ENCODE measurements at regions not wholly inside any gene's neighbourhood (a gene's known extent, or its start where the extent isn't known, plus 50 kb on each side); places are given as distances from the start of the nearest gene placed in this dataset.

GRCh38 chr20:17137692-17138091 lies 89.1 kb upstream of the PCSK2 start:
- Histone ChIP-seq H3K4me1 (ENCODE audit: control insufficient read depth, insufficient read depth, low read length) (no peaks in the 10 kb centered on the region), H3K36me3 (ENCODE audit: control insufficient read depth, insufficient read depth, low read length) (no peaks in the 10 kb centered on the region)

GRCh38 chr20:17138237-17138636 lies 88.6 kb upstream of the PCSK2 start:
- no CpG with 5 or more reads among the region's 5 CpGs for WGBS (ENCODE audit: insufficient coverage, insufficient read length)
- no peaks in the 10 kb centered on the region for H3K9me3 ChIP-seq (ENCODE audit: control insufficient read depth, insufficient read depth, low read length)
- H3K4me3 ChIP-seq (ENCODE audit: low read length): no peak overlapping the region
- no peaks in the 10 kb centered on the region for H3K4me1 ChIP-seq (ENCODE audit: control insufficient read depth, insufficient read depth, low read length)
- H3K36me3 ChIP-seq (ENCODE audit: control insufficient read depth, insufficient read depth, low read length): no peaks in the 10 kb centered on the region
- H3K27ac ChIP-seq (ENCODE audit: low read length): no peak overlapping the region
- DNase-seq (ENCODE audit: low read depth, low spot score): no peak
- H3K27me3 ChIP-seq (ENCODE audit: control insufficient read depth, insufficient read depth, low read length): no peaks in the 10 kb centered on the region

More at GRCh38 chr20:17137692-17138091, 89.1 kb upstream of the PCSK2 start:
- DNase-seq (ENCODE audit: low read depth, low spot score): no peak
- H3K9me3 ChIP-seq (ENCODE audit: control insufficient read depth, insufficient read depth, low read length): no peaks in the 10 kb centered on the region
- H3K27me3 ChIP-seq (ENCODE audit: control insufficient read depth, insufficient read depth, low read length): no peaks in the 10 kb centered on the region
- no peak overlapping the region for H3K27ac ChIP-seq (ENCODE audit: low read length)
- no CpG with 5 or more reads among the region's 3 CpGs for WGBS (ENCODE audit: insufficient coverage, insufficient read length)
- H3K4me3 ChIP-seq (ENCODE audit: low read length): no peak overlapping the region

- no peaks in the 10 kb centered on the region for H3K36me3 ChIP-seq (ENCODE audit: control insufficient read depth, insufficient read depth, low read length)
- no peaks in the 10 kb centered on the region for H3K27me3 ChIP-seq (ENCODE audit: control insufficient read depth, insufficient read depth, low read length)
- no peaks in the 10 kb centered on the region for H3K4me1 ChIP-seq (ENCODE audit: control insufficient read depth, insufficient read depth, low read length)
- WGBS (ENCODE audit: insufficient coverage, insufficient read length): no CpG with 5 or more reads among the region's 3 CpGs
- no peak overlapping the region for H3K4me3 ChIP-seq (ENCODE audit: low read length)
- DNase-seq (ENCODE audit: low read depth, low spot score): no peak
- no peak overlapping the region for H3K27ac ChIP-seq (ENCODE audit: low read length)
- no peaks in the 10 kb centered on the region for H3K9me3 ChIP-seq (ENCODE audit: control insufficient read depth, insufficient read depth, low read length)
Measured at GRCh38 chr20:17140894-17141293, 85.9 kb upstream of the PCSK2 start.

GRCh38 chr20:17141568-17141967 lies 85.3 kb upstream of the PCSK2 start:
- no peak for DNase-seq (ENCODE audit: low read depth, low spot score)
- Histone ChIP-seq H3K27ac (ENCODE audit: low read length) (no peak overlapping the region), H3K36me3 (ENCODE audit: control insufficient read depth, insufficient read depth, low read length) (no peaks in the 10 kb centered on the region), H3K4me1 (ENCODE audit: control insufficient read depth, insufficient read depth, low read length) (no peaks in the 10 kb centered on the region), H3K27me3 (ENCODE audit: control insufficient read depth, insufficient read depth, low read length) (no peaks in the 10 kb centered on the region), H3K9me3 (ENCODE audit: control insufficient read depth, insufficient read depth, low read length) (no peaks in the 10 kb centered on the region), H3K4me3 (ENCODE audit: low read length) (no peak overlapping the region)
- no CpG with 5 or more reads among the region's 4 CpGs for WGBS (ENCODE audit: insufficient coverage, insufficient read length)

GRCh38 chr20:17142666-17143065 lies 84.2 kb upstream of the PCSK2 start:
- Histone ChIP-seq H3K9me3 (ENCODE audit: control insufficient read depth, insufficient read depth, low read length) (no peaks in the 10 kb centered on the region), H3K4me3 (ENCODE audit: low read length) (no peak overlapping the region), H3K27ac (ENCODE audit: low read length) (no peak overlapping the region), H3K4me1 (ENCODE audit: control insufficient read depth, insufficient read depth, low read length) (no peaks in the 10 kb centered on the region), H3K36me3 (ENCODE audit: control insufficient read depth, insufficient read depth, low read length) (no peaks in the 10 kb centered on the region), H3K27me3 (ENCODE audit: control insufficient read depth, insufficient read depth, low read length) (no peaks in the 10 kb centered on the region)
- no peak for DNase-seq (ENCODE audit: low read depth, low spot score)
- no CpG with 5 or more reads among the region's 3 CpGs for WGBS (ENCODE audit: insufficient coverage, insufficient read length)

GRCh38 chr20:17150858-17151257 lies 76.0 kb upstream of the PCSK2 start:
- H3K27me3 ChIP-seq (ENCODE audit: control insufficient read depth, insufficient read depth, low read length): no peaks in the 10 kb centered on the region
- no peaks in the 10 kb centered on the region for H3K4me1 ChIP-seq (ENCODE audit: control insufficient read depth, insufficient read depth, low read length)
- DNase-seq (ENCODE audit: low read depth, low spot score): no peak
- no peak overlapping the region for H3K4me3 ChIP-seq (ENCODE audit: low read length)
- H3K27ac ChIP-seq (ENCODE audit: low read length): no peak overlapping the region
- H3K9me3 ChIP-seq (ENCODE audit: control insufficient read depth, insufficient read depth, low read length): no peaks in the 10 kb centered on the region
- no peaks in the 10 kb centered on the region for H3K36me3 ChIP-seq (ENCODE audit: control insufficient read depth, insufficient read depth, low read length)
- WGBS (ENCODE audit: insufficient coverage, insufficient read length): no CpG with 5 or more reads among the region's 1 CpG

- Histone ChIP-seq H3K4me3 (ENCODE audit: low read length) (no peak overlapping the region), H3K27ac (ENCODE audit: low read length) (no peak overlapping the region), H3K36me3 (ENCODE audit: control insufficient read depth, insufficient read depth, low read length) (no peaks in the 10 kb centered on the region), H3K4me1 (ENCODE audit: control insufficient read depth, insufficient read depth, low read length) (no peaks in the 10 kb centered on the region), H3K9me3 (ENCODE audit: control insufficient read depth, insufficient read depth, low read length) (no peaks in the 10 kb centered on the region), H3K27me3 (ENCODE audit: control insufficient read depth, insufficient read depth, low read length) (no peaks in the 10 kb centered on the region)
- 100% methylated on average over 1 of the region's 6 CpGs for WGBS (ENCODE audit: insufficient coverage, insufficient read length)
- DNase-seq (ENCODE audit: low read depth, low spot score): no peak
Measured at GRCh38 chr20:17155401-17155800, 71.4 kb upstream of the PCSK2 start.

- Histone ChIP-seq H3K36me3 (ENCODE audit: control insufficient read depth, insufficient read depth, low read length) (no peaks in the 10 kb centered on the region), H3K27ac (ENCODE audit: low read length) (no peak overlapping the region), H3K4me3 (ENCODE audit: low read length) (no peak overlapping the region), H3K27me3 (ENCODE audit: control insufficient read depth, insufficient read depth, low read length) (no peaks in the 10 kb centered on the region), H3K4me1 (ENCODE audit: control insufficient read depth, insufficient read depth, low read length) (no peaks in the 10 kb centered on the region), H3K9me3 (ENCODE audit: control insufficient read depth, insufficient read depth, low read length) (no peaks in the 10 kb centered on the region)
- DNase-seq (ENCODE audit: low read depth, low spot score): no peak
- WGBS (ENCODE audit: insufficient coverage, insufficient read length): no CpG with 5 or more reads among the region's 2 CpGs
Measured at GRCh38 chr20:17158701-17159100, 68.1 kb upstream of the PCSK2 start.

- no peak for DNase-seq (ENCODE audit: low read depth, low spot score)
- H3K27ac ChIP-seq (ENCODE audit: low read length): no peak overlapping the region
- no peaks in the 10 kb centered on the region for H3K27me3 ChIP-seq (ENCODE audit: control insufficient read depth, insufficient read depth, low read length)
- WGBS (ENCODE audit: insufficient coverage, insufficient read length): no CpG with 5 or more reads among the region's 6 CpGs
- H3K4me1 ChIP-seq (ENCODE audit: control insufficient read depth, insufficient read depth, low read length): no peaks in the 10 kb centered on the region
- no peaks in the 10 kb centered on the region for H3K36me3 ChIP-seq (ENCODE audit: control insufficient read depth, insufficient read depth, low read length)
- no peaks in the 10 kb centered on the region for H3K9me3 ChIP-seq (ENCODE audit: control insufficient read depth, insufficient read depth, low read length)
- H3K4me3 ChIP-seq (ENCODE audit: low read length): no peak overlapping the region
Measured at GRCh38 chr20:17161673-17162481, 65.0 kb upstream of the PCSK2 start.

- Histone ChIP-seq H3K4me1 (ENCODE audit: control insufficient read depth, insufficient read depth, low read length) (no peaks in the 10 kb centered on the region), H3K36me3 (ENCODE audit: control insufficient read depth, insufficient read depth, low read length) (no peaks in the 10 kb centered on the region), H3K4me3 (ENCODE audit: low read length) (no peak overlapping the region), H3K9me3 (ENCODE audit: control insufficient read depth, insufficient read depth, low read length) (no peaks in the 10 kb centered on the region), H3K27me3 (ENCODE audit: control insufficient read depth, insufficient read depth, low read length) (no peaks in the 10 kb centered on the region), H3K27ac (ENCODE audit: low read length) (no peak overlapping the region)
- DNase-seq (ENCODE audit: low read depth, low spot score): no peak
- WGBS (ENCODE audit: insufficient coverage, insufficient read length): no CpG with 5 or more reads among the region's 4 CpGs
Measured at GRCh38 chr20:17168026-17168612, 58.7 kb upstream of the PCSK2 start.

Measured in iPS DF 6.9 (cell line).